ENCODE measurements at regions not wholly inside any gene's neighbourhood (a gene's known extent, or its start where the extent isn't known, plus 50 kb on each side); places are given as distances from the start of the nearest gene placed in this dataset.

DNA sequence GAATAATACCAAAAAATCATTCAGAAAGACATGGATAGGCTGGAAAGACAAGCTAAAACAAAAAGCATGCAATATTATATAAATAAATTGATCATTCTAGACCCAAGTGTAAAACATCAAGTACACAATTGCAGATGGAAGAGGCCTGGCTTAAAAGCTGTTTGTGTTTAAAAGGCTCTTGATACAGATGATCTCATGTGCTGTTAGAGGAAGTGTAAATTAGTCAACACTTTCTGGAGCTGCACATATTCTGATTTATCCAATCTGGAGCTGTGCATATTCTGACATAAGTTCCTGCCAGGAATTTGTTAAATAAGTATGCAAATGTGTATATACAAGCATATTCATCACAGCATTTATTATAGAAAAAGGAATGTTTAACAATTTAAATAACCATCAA lies 273.1 kb downstream of the RPS29 start:
- Histone ChIP-seq H3K9ac (ENCODE audit: control insufficient read depth, extremely low read depth, insufficient read depth, low read length) (no peak overlapping the region), H3K36me3 (ENCODE audit: control insufficient read depth in 2 of 2, extremely low read depth in 1 of 2, insufficient read depth in 2 of 2, low read length in 2 of 2) (no peaks in the 10 kb centered on the region), H3K79me2 (ENCODE audit: control insufficient read depth, insufficient read depth, low read length) (no peaks in the 10 kb centered on the region), H3K4me2 (ENCODE audit: control insufficient read depth, extremely low read depth, insufficient read depth, low read depth, low read length) (no peak overlapping the region), H3K27ac (ENCODE audit: control insufficient read depth, insufficient read depth, low read length) (no peak overlapping the region), H3K4me3 (ENCODE audit: control insufficient read depth in 2 of 3, extremely low read depth in 1 of 3, insufficient read depth in 2 of 3, low read depth in 1 of 3, low read length in 3 of 3) (no peak overlapping the region), H2AFZ (ENCODE audit: control insufficient read depth, low read length) (no peak overlapping the region), H4K20me1 (ENCODE audit: control insufficient read depth, extremely low read depth, insufficient read depth, low read length) (no peaks in the 10 kb centered on the region), H3K9me3 (ENCODE audit: control insufficient read depth, low read depth, low read length) (no peaks in the 10 kb centered on the region), H3K27me3 (ENCODE audit: control insufficient read depth, extremely low read depth, insufficient read depth, low read length) (no peaks in the 10 kb centered on the region), H3K9me1 (ENCODE audit: control insufficient read depth, extremely low read depth, insufficient read depth, low read length) (no peaks in the 10 kb centered on the region), H3K4me1 (ENCODE audit: control insufficient read depth, extremely low read depth, insufficient read depth, low read length) (no peaks in the 10 kb centered on the region)
- dilution Hi-C loops (cut with MboI; ENCODE audit: extremely low pct_ligation_motif_present, low sequenced_read_pairs): no loop called here
- no peak for DNase-seq (ENCODE audit: low read depth, low spot score)
- TF ChIP-seq CTCF (optimal IDR thresholded peaks at IDR 0.05 in 1 of 3, IDR thresholded peaks at IDR 0.05 in 1 of 3, conservative IDR thresholded peaks at IDR 0.05 in 1 of 3; ENCODE audit: extremely low read depth in 1 of 3, insufficient read depth in 2 of 3, low read length in 3 of 3): no peak
- TF ChIP-seq EZH2 (IDR thresholded peaks at IDR 0.05; ENCODE audit: low read length): no peak
- no peak for FAIRE-seq

DNA sequence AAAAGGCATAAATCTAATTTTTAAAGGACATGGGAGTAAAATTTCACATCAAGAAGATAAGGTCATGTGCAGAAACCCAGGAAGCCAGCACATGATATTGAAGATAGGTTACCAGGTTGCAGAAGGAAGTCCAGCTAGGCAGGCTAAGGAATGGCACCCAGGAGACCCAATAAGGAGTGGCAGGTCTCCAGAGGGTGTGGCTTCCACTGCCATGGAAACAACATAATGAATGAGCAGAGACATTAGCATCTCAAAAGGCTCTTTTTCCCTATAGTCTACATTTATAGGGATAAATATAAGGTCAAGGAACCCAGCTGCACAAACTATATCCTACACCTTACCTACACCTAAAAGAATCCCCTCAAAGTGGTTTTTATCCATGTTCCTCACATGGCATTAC lies 275.9 kb downstream of the RPS29 start:
- DNase-seq (ENCODE audit: low read depth, low spot score) (no peak), FAIRE-seq (no peak)
- TF ChIP-seq CTCF (optimal IDR thresholded peaks at IDR 0.05 in 1 of 3, IDR thresholded peaks at IDR 0.05 in 1 of 3, conservative IDR thresholded peaks at IDR 0.05 in 1 of 3; ENCODE audit: extremely low read depth in 1 of 3, insufficient read depth in 2 of 3, low read length in 3 of 3) (no peak), EZH2 (IDR thresholded peaks at IDR 0.05; ENCODE audit: low read length) (no peak)
- Histone ChIP-seq H3K79me2 (ENCODE audit: control insufficient read depth, insufficient read depth, low read length) (no peaks in the 10 kb centered on the region), H3K4me2 (ENCODE audit: control insufficient read depth, extremely low read depth, insufficient read depth, low read depth, low read length) (no peak overlapping the region), H3K4me1 (ENCODE audit: control insufficient read depth, extremely low read depth, insufficient read depth, low read length) (no peaks in the 10 kb centered on the region), H3K4me3 (ENCODE audit: control insufficient read depth in 2 of 3, extremely low read depth in 1 of 3, insufficient read depth in 2 of 3, low read depth in 1 of 3, low read length in 3 of 3) (no peak overlapping the region), H3K36me3 (ENCODE audit: control insufficient read depth in 2 of 2, extremely low read depth in 1 of 2, insufficient read depth in 2 of 2, low read length in 2 of 2) (no peaks in the 10 kb centered on the region), H4K20me1 (ENCODE audit: control insufficient read depth, extremely low read depth, insufficient read depth, low read length) (no peaks in the 10 kb centered on the region), H3K27me3 (ENCODE audit: control insufficient read depth, extremely low read depth, insufficient read depth, low read length) (no peaks in the 10 kb centered on the region), H3K9me1 (ENCODE audit: control insufficient read depth, extremely low read depth, insufficient read depth, low read length) (no peaks in the 10 kb centered on the region), H2AFZ (ENCODE audit: control insufficient read depth, low read length) (no peak overlapping the region), H3K27ac (ENCODE audit: control insufficient read depth, insufficient read depth, low read length) (no peak overlapping the region), H3K9me3 (ENCODE audit: control insufficient read depth, low read depth, low read length) (no peaks in the 10 kb centered on the region), H3K9ac (ENCODE audit: control insufficient read depth, extremely low read depth, insufficient read depth, low read length) (no peak overlapping the region)
- dilution Hi-C loops (cut with MboI; ENCODE audit: extremely low pct_ligation_motif_present, low sequenced_read_pairs): no loop called here
